GM19467 (cell line): ENCODE measurements at regions not wholly inside any gene's neighbourhood (a gene's known extent, or its start where the extent isn't known, plus 50 kb on each side); places are given as distances from the start of the nearest gene placed in this dataset.

Experiments
- ATAC-seq: cut with Tn5 transposase; IDR thresholded peaks from one replicate; pipeline ENCODE4 v1.9.1; 2021; ENCODE audit warnings: mild to moderate bottlenecking, moderate library complexity; ENCODE audit not compliant: unreplicated experiment

DNA sequence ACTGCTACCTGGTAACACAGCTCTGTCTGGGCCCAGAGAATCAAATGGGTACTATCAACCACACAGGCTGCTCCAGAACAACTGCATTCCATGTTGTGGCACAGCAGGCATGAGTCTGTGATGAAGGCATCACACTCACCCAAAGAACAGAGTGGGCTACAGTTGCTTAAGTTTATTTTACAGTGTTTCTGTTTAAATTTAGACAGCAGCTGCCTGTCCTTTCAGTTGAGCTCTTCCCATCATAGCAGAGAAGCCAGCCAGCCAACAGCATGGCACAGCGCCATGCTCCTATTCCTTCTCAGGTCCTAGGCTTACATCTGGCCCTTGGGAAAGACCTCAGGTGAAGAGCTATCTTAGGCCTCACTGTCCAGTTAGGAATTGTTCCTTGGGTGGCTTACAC lies 147.0 kb upstream of the FRMD6 start:
- ATAC-seq = no peak

DNA sequence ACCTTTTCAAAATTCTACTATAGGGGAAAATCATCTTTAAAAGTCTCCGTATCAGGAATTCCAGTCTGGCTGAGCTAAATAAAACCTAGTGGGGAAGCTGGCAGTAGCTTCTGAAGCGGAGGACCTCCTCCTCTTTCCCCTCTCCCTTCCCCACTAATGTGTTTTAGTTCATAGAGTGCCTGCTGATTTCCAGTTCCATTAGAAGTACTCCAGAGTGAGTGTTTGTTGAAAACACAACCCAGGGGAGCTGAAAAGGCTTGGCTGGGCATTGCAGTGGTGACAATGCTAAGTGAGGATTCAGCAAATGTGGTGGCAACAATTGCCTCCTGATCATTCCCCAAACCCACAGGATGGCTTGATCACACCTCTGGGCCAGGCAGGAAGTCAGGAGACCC lies 144.2 kb upstream of the FRMD6 start:
- no peak for ATAC-seq

DNA sequence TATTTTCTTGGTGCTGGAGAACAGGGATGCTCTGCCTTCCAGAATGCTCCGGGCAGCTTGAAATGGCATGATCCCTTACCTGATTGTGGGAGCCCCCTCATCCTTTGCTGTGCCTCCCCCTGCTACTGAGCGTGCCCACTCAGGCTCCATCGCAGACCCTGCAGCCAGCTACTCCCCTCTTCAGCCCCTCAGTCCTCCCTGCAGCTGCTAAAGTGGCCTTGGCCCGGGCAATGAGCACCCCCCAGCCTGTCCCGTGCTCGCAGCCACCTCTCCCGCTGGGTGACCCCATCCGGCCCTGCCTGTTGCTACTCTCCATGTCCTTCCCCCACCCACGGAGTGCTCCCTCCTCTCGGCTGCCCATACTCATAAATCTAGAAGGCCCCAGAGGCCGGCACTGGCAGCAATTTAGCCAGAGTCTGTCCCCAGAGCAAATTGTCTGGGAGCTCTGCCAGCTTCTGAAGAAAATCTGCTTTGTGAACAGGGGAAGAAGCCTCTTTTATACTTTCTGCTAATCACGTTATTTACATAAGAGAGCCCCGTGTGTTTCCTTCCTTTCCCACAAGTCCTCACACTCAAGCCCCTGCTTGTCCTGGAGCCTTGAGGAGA lies 143.7 kb upstream of the FRMD6 start:
- ATAC-seq = no peak

DNA sequence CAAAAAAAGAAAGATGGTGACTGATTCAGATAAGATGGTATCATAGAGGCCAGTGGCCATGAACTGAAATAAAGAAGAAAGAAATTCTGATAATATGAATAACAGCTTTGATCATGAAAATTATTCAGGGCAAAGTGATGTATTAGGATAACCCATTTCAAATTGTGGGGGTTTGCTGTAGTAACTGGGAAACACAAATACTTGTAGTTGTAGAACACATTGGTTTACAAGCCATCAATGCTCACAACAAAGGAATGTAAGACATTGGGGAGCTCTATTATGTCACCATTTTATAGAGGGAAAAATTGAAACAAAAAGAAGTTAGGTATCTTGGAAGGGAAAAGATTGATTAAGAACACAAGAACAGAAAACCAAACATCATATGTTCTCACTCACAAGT lies 140.4 kb upstream of the FRMD6 start:
- no peak for ATAC-seq

DNA sequence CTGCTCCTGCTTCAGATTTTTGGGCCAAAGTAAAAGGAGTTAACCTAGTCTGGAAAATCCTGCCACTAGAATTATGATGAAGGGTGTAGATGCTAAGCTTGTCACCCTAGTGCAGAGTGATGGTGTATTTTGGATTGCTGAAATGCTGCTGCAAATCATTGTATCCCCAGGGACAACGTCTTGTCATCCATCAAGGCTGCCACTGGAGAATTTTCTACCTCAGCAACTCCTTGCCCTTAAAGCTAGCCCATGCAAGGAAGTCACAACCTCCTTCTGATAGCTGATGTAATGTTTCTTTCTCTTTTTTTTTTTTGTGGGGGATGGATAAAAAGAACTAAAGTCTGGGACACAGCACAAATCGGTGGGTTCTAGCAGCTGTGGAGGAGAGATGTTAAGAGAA lies 139.4 kb upstream of the FRMD6 start:
- no peak for ATAC-seq

DNA sequence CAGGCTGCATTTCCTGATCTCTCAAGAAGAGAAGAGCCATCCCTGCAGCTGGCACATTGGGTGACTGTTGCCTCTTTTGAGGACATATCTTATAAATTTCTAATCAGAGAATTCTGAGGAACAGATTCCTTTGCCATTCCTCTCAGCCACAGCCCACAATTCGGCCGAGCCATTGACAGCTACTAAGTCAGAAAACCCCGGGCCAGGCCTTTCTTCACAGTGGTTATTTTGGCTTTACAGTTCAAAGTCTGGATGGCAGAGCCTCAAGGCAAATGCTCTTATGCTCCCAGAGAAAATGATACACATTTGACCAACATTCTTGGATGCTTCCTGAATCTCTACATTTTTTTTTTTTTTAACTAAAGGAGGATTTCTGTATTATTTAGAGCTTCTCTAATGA lies 138.4 kb upstream of the FRMD6 start:
- ATAC-seq = no peak

DNA sequence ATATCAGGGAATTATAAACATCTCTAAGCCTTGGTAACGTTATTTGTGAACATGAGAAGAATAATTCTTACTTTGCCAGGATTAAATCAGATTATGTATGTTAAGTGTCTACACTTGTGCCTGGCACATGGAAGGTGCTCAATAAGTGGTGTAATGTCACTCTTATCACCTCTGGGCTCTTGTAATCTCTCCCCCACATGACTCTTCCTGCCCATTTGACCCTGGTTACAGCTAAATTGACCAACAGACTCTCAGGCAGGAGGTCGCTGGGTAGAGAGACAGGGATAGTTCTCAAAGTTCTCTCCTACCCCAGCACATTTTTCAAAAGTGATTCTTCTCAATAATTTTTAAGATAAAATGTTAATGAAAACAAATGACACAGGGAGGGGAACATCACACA lies 137.8 kb upstream of the FRMD6 start:
- no peak for ATAC-seq

DNA sequence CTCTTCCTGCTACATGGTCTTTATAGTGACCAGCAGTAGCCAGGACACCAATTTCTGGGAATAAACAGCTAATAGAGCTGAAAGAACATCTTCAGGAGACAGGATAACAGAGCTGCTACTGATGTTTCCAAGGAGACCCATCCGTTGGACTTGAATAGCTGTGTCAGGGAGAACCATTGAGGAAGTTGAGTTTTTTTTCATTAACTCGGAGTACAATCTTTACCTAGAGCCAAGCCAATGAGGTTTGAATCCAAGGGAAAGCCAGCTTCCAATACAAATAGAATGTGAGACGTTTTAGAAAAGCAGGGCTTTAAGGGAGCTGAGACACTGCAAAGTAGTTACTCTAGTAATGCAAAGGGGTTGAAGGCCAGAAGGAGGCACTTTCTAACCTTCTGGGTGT lies 136.1 kb upstream of the FRMD6 start:
- ATAC-seq = no peak

DNA sequence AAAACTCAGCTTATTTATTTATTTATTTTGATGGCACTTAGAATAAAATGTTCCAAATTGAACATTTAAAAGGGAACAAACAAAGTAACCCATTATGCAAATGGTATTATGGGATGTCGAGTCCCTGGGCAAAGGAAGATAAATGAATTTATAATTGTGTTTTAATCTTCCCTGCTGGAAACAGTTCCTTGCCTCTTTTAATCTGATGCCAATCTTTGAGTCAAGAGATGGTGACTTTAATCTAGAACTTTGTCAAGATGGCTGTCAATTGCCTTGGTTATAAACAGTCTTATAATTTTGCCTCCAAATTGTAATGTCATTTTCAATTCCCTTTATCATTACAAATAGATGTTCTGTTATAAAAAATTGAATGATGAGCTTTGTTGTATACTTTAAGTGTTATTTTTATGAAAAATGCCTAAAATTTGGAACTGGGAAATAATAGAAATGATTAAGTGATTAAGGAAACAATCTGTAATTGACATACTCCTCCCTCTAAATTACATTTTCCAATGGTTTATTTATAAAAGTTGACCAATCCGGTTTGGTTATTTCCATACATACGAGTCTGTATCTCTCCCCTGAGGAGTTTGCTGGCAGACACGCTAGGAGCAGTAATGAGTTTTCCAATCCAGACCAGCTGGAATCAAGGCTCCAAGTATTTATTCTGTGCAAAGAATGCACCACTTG lies 134.9 kb upstream of the FRMD6 start:
- no peak for ATAC-seq

DNA sequence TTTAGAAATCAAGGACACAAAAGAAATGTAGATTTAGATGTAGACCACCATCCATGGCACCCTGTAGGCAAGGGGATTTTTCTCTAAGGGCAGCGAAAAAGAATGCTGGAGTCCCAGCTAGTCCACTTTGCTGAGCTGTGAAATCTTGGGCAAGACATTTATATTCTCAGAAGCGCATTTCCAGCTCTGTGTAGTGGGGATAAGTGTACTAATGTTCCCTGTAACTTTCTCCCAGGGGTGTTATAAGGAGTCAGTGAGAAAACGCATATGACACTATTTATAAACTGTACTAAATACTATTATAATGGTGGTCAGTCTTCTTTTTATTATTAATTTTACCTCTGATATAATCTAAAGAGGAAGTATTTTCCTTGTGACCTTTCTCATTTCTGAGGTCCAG lies 133.4 kb upstream of the FRMD6 start:
- ATAC-seq = no peak

DNA sequence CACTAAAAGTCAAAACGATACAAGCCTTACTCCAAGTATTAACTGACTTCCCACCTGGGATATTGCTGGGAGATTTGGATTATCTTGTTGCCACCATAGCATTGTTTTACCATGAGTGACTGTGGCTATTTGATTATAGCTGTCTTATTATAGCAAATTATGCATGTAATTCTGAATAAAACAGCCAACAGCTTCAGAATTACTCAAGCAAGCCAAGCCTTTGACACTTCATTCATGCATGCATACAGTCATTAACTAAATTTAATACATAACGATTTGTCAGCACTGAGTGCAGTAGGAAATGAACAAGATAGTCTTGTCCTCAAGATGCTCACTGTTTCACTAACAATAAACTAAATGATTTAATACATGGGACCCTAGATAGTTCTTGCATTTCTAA lies 133.0 kb upstream of the FRMD6 start:
- ATAC-seq = no peak

DNA sequence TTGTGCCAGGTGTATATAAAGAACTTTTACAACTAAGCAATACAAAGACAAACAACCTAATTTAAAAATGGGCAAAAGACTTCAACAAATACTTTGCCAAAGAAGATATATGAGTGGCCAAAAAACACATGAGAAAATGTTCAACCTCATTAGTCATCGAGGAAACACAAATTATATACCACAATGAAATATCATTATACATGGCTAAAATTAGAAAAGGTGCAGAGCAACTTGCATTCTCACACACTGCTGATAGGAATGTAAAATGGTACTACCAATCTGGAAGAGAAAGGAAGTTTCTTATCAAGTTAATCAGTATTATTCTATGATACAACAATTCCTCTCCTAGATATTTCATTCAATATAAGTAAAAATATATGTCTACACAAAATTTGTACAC lies 131.6 kb upstream of the FRMD6 start:
- ATAC-seq = no peak

DNA sequence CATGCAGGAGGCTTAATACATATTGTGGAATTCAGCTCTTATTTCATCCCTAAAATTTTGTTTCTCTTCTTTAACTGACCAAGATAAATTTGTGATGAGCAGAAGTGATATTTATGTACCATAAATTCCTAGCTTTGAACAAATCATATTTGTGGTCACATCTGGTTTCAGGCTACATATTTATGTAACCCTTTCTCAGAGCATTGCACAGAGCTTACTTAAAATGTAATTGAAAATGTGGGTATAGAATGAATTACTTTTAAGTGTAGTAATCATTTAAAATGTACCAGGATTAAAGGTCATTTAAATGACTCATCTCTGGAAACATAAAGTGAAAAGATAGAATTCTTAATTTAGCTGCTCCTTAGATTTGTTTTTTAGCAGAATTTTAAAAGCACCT lies 129.9 kb upstream of the FRMD6 start:
- no peak for ATAC-seq

DNA sequence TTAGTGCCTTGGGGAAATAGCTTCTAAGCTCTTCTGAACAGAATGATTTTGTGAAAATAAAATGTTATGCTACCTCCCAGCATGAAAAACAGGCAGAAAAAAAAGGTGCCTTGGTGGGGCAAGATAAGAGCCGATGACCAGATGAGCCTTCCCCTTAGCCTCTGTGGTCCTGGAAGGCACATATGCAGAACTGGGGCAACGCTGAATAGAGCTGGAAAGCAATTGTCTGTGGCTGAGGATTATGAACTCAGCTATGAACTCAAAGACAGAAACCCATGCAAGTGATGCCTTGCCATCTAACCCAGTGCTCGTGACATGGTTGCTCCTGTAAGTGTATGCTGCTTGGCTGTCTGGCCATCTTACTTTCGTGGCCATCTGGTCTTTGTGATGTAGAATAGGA lies 128.5 kb upstream of the FRMD6 start:
- ATAC-seq = no peak

DNA sequence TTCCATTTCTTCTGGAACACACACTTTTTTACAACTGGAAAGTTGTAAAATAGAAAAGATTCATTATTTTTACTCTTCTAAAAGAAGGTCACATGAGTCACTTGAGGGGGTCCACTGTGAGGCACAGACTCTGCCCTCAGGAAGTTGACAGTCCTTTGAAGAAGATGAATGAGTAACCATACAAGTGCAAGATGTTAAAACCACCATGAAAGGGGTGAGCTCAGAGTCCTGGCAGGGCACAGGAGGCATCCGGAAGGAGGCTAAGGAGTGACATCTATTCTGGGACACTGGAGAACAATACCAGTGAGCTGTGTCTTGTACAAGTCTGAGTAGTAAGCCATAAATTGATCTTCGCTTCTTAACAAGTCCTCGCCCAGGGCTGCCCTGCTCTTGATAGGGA lies 126.0 kb upstream of the FRMD6 start:
- ATAC-seq = no peak

DNA sequence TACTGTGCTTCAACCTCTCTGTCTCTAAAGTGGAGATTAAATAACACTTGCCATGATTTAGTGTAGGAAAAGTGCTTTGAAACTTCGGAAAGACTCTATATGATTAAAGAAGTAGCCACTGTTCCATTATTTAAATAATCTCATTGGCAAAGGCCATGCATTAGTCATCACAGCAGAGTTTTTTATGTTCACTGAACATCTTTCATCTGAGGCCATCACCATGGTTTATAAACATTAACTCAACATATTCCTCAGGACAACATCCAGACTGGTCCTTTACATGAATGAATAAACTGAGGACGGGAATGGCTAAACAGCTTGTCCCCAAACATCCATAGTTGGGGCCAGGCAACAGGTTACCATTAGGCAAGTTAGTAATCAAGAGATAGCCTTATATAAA lies 124.6 kb upstream of the FRMD6 start:
- ATAC-seq = no peak

DNA sequence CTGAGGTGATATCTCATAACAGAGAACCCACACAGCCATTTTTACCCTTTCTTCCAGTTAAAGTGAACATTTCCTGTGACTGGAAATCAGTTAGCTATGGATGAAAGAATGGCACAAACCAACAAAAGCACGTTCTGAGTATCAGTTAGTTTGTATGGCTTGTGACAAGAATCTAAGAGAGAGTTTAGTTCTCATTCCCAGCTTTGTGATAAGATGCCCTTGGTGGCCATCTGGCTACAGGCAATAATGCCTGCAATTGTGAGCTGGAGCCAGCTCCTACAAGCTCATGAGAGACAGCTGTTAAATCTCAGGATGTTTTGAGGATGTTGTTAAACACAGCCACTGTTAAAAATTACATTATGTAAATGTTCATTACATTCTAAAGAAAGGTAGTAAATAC lies 122.0 kb upstream of the FRMD6 start:
- no peak for ATAC-seq

DNA sequence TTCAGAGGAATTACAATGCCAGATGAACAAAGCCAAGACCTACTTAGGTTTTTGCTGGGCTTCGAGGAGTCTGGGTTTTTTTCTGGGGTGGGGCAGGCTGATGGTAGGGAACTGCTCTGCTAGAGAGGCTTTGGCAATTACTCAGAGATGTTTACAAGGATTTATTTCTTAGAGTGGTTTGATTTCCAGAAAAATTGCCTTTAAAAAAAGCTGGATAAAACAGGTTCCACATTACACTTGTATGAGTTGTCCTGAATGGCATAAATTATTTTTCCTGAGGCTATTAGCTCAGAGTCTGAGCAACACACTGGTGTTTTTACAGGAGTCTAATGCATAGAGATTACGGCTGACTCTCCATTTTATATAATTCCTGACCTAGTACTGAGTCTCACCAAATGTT lies 118.5 kb upstream of the FRMD6 start:
- ATAC-seq = no peak

DNA sequence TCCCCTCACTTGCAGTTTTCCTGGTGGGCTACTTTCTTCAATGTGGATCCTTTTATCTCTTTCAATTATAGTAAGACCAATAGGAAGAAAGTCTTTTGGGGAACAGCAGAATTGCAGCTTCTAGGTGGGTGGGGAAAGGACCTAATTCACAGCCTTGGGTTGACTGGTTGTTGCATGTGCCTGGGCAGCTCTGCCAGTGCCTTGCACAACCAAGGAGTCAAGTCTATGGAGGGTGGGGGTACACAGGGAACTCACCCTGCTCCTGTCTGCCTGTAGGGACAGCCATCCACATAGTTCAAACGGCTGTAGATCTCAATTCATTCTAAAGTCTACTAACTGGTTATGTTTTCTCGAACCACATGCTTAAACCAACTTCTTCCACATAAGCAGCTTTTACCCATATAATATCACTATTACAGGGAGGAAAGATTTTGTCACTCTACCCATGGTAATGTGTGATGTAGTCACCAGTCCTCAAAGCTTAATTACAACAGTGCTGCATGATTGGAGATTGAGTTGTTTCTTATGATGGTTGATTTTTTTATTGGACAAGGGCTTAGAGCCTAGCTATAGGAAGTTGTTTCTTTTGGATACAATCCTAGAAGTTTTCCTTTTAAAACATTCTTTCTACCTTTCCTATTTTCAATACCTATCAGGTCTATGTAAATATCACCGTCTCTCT lies 117.7 kb upstream of the FRMD6 start:
- no peak for ATAC-seq

DNA sequence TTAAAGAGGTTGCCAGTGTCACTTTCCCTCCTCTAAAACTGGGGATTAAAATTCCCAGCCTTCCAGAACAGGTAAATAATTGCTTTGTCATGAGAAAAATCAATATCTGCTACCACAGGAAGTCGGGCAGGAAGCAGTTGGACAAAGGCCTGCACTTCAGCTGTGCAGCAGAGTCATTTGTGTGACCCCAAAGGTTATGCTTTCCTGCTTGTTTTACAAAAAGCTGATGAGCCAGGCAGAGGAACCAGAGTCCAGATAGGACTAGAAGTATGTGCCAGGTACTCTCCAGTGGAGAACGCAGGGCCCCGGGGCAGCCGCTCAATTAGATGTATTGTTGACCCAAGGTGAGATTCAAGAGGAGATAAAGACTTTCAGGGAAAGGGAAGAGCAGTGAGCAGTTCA lies 117.1 kb upstream of the FRMD6 start:
- no peak for ATAC-seq

DNA sequence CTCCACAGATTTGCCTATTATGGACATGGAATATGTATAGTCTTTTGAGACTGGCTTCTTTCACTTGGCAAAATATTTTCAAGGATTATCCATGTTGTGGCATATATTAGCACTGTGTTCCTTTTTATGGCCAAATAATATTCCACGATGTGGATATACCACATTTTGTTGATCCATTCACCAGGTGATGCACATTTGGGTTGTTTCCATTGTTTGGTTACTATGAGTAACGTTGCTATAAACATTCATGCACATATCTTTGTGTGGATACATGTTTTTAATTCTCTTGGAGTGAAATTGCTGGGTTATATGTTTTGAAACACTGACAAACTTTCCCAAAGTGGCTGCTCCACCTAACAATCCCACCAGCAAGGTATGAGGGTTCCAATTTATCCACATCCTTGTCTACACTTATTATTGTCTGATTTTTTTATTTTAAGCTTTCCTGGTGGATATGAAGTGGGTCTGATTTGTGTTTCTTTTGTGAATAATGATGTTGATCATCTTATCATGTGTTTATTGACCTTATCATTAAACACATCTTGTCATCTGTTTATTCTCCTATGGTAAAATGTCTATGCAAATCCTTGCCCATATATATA lies 116.2 kb upstream of the FRMD6 start:
- ATAC-seq = no peak

DNA sequence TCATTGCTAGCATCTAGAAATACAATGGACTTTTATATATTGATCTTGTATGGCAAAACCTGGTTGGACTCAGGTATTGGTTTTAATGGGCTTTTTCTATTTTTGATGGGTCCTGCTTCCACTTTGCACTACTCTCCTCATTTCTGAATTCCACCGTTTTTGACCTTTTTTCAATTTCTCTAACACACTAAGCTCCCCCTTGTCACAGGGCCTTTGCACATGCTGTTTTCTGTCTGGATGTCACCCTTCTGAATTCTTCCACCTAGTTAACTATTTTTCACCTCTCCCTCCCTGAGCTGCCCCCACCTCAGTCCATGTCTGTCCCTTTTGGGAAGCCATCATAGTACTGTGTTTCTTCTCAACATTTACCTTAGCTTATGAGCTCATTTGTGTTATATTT lies 112.7 kb upstream of the FRMD6 start:
- no peak for ATAC-seq
